H9 (cell line): ENCODE measurements at regions not wholly inside any gene's neighbourhood (a gene's known extent, or its start where the extent isn't known, plus 50 kb on each side); places are given as distances from the start of the nearest gene placed in this dataset.

ENCODE experiments used
- DNase-seq: peaks from one replicate; pipeline ENCODE4 v3.0.0-alpha.2; 2017
- H2AFZ ChIP-seq: one replicate; pipeline ENCODE4 v1.6.1; 2013; ENCODE audit warnings: mild to moderate bottlenecking, low read length, control low read depth, moderate library complexity
- H2AK5ac ChIP-seq: 2 replicates; pipeline ENCODE4 v1.6.1; 2013; ENCODE audit warnings: low read length, control low read depth, mixed read lengths; ENCODE audit not compliant: insufficient read length
- H2BK120ac ChIP-seq: one replicate; pipeline ENCODE4 v1.6.1; 2013; ENCODE audit warnings: low read depth, mild to moderate bottlenecking, low read length, control low read depth, inconsistent platforms; ENCODE audit not compliant: poor library complexity, severe bottlenecking
- H2BK12ac ChIP-seq: 2 replicates; pipeline ENCODE4 v1.6.1; 2013; ENCODE audit warnings: low read length, control low read depth, mixed read lengths, low read depth; ENCODE audit not compliant: insufficient read length
- H2BK15ac ChIP-seq: 2 replicates; pipeline ENCODE4 v1.6.1; 2013; ENCODE audit warnings: low read depth, low read length, control low read depth
- H2BK20ac ChIP-seq: one replicate; pipeline ENCODE4 v1.6.1; 2013; ENCODE audit warnings: low read depth, mild to moderate bottlenecking, low read length, control low read depth, inconsistent platforms; ENCODE audit not compliant: poor library complexity, severe bottlenecking
- H2BK5ac ChIP-seq: 2 replicates; pipeline ENCODE4 v1.6.1; 2013; ENCODE audit warnings: low read length, control low read depth, mixed read lengths; ENCODE audit not compliant: insufficient read length
- H3K14ac ChIP-seq: 2 replicates; pipeline ENCODE4 v1.6.1; 2013; ENCODE audit warnings: low read length, control low read depth; ENCODE audit not compliant: insufficient read depth
- H3K18ac ChIP-seq: 2 replicates; pipeline ENCODE4 v1.6.1; 2013; ENCODE audit warnings: low read depth, mild to moderate bottlenecking, mixed read lengths, low read length, control low read depth; ENCODE audit not compliant: insufficient read length
- H3K23ac ChIP-seq: 2 replicates; pipeline ENCODE4 v1.6.1; 2013; ENCODE audit warnings: low read length, control low read depth, mixed read lengths, low read depth; ENCODE audit not compliant: insufficient read length
- H3K23me2 ChIP-seq: 2 replicates; pipeline ENCODE4 v1.6.1; 2013; ENCODE audit warnings: low read depth, mild to moderate bottlenecking, mixed read lengths, low read length, control low read depth; ENCODE audit not compliant: insufficient read length, poor library complexity, severe bottlenecking
- H3K27ac ChIP-seq: 2 replicates; pipeline ENCODE4 v1.5.1; 2013; ENCODE audit warnings: low read length, control low read depth, mixed read lengths, low read depth; ENCODE audit not compliant: insufficient read length
- H3K27me3 ChIP-seq: 2 replicates; pipeline ENCODE4 v1.6.1; 2013; ENCODE audit warnings: low read length, control low read depth, inconsistent platforms; ENCODE audit not compliant: insufficient read depth
- H3K4ac ChIP-seq: 2 replicates; pipeline ENCODE4 v1.6.1; 2013; ENCODE audit warnings: low read depth, mild to moderate bottlenecking, control low read depth, inconsistent platforms, low read length, moderate library complexity
- H3K4me1 ChIP-seq: 2 replicates; pipeline ENCODE4 v1.6.1; 2013; ENCODE audit warnings: low read length, control low read depth, inconsistent platforms; ENCODE audit not compliant: insufficient read depth
- H3K4me2 ChIP-seq: 2 replicates; pipeline ENCODE4 v1.6.1; 2013; ENCODE audit warnings: low read length, control low read depth, mixed read lengths; ENCODE audit not compliant: insufficient read length, insufficient read depth
- H3K56ac ChIP-seq: 2 replicates; pipeline ENCODE4 v1.6.1; 2013; ENCODE audit warnings: low read depth, mild to moderate bottlenecking, mixed read lengths, low read length, control low read depth; ENCODE audit not compliant: insufficient read length
- H3K79me1 ChIP-seq: 2 replicates; pipeline ENCODE4 v1.6.1; 2013; ENCODE audit warnings: low read depth, mild to moderate bottlenecking, moderate library complexity, low read length, control low read depth, inconsistent platforms; ENCODE audit not compliant: insufficient read depth, poor library complexity, severe bottlenecking
- H3K79me2 ChIP-seq: 2 replicates; pipeline ENCODE4 v1.6.1; 2013; ENCODE audit warnings: low read length, control low read depth, inconsistent platforms; ENCODE audit not compliant: insufficient read depth
- H3K9ac ChIP-seq: 2 replicates; pipeline ENCODE4 v1.6.1; 2013; ENCODE audit warnings: low read length, control low read depth, mixed read lengths; ENCODE audit not compliant: insufficient read length; ENCODE audit errors: extremely low read depth
- H3K9me3 ChIP-seq: one replicate; pipeline ENCODE4 v1.6.1; 2013; ENCODE audit warnings: low read depth, low read length, inconsistent platforms; ENCODE audit not compliant: control insufficient read depth
- H3T11ph ChIP-seq: one replicate; pipeline ENCODE4 v1.6.1; 2013; ENCODE audit warnings: mild to moderate bottlenecking, low read length, control low read depth, inconsistent platforms
- H4K20me1 ChIP-seq: one replicate; pipeline ENCODE4 v1.6.1; 2013; ENCODE audit not compliant: control insufficient read depth, insufficient read length, insufficient read depth
- H4K5ac ChIP-seq: 2 replicates; pipeline ENCODE4 v1.6.1; 2013; ENCODE audit warnings: low read depth, mild to moderate bottlenecking, mixed read lengths, low read length, control low read depth; ENCODE audit not compliant: insufficient read length
- H4K8ac ChIP-seq: replicated peaks from 2 replicates; pipeline ENCODE4 v1.6.1; 2013; ENCODE audit warnings: low read length, control low read depth, mixed read lengths, low read depth; ENCODE audit not compliant: insufficient read length
- H4K91ac ChIP-seq: 2 replicates; pipeline ENCODE4 v1.6.1; 2013; ENCODE audit warnings: low read depth, mild to moderate bottlenecking, moderate library complexity, mixed read lengths, low read length, control low read depth; ENCODE audit not compliant: insufficient read length
- H3K27ac Mint-ChIP-seq, 3 experiments: 2 replicates in 2 of 3; 3 replicates in 1 of 3; pipeline ENCODE4 v1.8.0; 2020 to 2021; ENCODE audit warnings: mixed read lengths in 3 of 3, mild to moderate bottlenecking in 1 of 3, moderate library complexity in 1 of 3
- H3K27me3 Mint-ChIP-seq: 2 replicates; pipeline ENCODE4 v1.8.0; 2021; ENCODE audit warnings: low read depth, mild to moderate bottlenecking, moderate library complexity, mixed read lengths
- H3K36me3 Mint-ChIP-seq, 3 experiments: 2 replicates in 2 of 3; 3 replicates in 1 of 3; pipeline ENCODE4 v1.8.0; 2020 to 2021; ENCODE audit warnings: low read depth in 3 of 3, mixed read lengths in 3 of 3; ENCODE audit not compliant: insufficient read depth in 1 of 3
- H3K4me1 Mint-ChIP-seq, 2 experiments: 2 replicates each; pipeline ENCODE4 v1.8.0; 2020; ENCODE audit warnings: mixed read lengths in 2 of 2
- H3K4me3 Mint-ChIP-seq, 2 experiments: 2 replicates in 1 of 2; 3 replicates in 1 of 2; pipeline ENCODE4 v1.8.0; 2020 to 2021; ENCODE audit warnings: mild to moderate bottlenecking in 2 of 2, mixed read lengths in 2 of 2, moderate library complexity in 1 of 2
- H3K9me3 Mint-ChIP-seq, 2 experiments: 2 replicates in 1 of 2; 3 replicates in 1 of 2; pipeline ENCODE4 v1.8.0; 2020; ENCODE audit warnings: mild to moderate bottlenecking in 2 of 2, mixed read lengths in 2 of 2, moderate library complexity in 1 of 2
- CTCF ChIP-seq: fragments of 200-600 bp; sonication (generic); conservative IDR thresholded peaks from 3 replicates; pipeline ENCODE4 v1.8.0; 2021; ENCODE audit warnings: antibody characterized with exemption, mild to moderate bottlenecking
- WGBS: extraction: QIAGEN DNeasy Blood & Tissue Kit; methylation state at CpG from one replicate; pipeline ENCODE4 v1.1.7; 2013; ENCODE audit warnings: missing lambda C conversion rate, low lambda C conversion rate, mixed read lengths; ENCODE audit not compliant: insufficient read length; ENCODE audit errors: extremely low coverage; 5-methylcytosine and 5-hydroxymethylcytosine counted together

- Histone ChIP-seq H3K4me1 (no peaks in the 10 kb centered on the region), H3K27ac (no peak overlapping the region)
- H3K36me3 Mint-ChIP-seq, result no peaks in the 10 kb centered on the region
These were observed 63.4 kb upstream of the ARAP3 start for GRCh38 chr5:141745390-141745789.

More at GRCh38 chr5:141745390-141745789, 63.4 kb upstream of the ARAP3 start:
- no peak for DNase-seq
- Histone ChIP-seq H4K91ac (no peak overlapping the region), H2AK5ac (no peak overlapping the region), H3K18ac (no peak overlapping the region), H3K4me2 (no peak overlapping the region), H3K79me2 (no peaks in the 10 kb centered on the region), H4K5ac (no peak overlapping the region), H3K79me1 (no peaks in the 10 kb centered on the region), H3K27me3 (no peaks in the 10 kb centered on the region), H2BK15ac (no peak overlapping the region), H2AFZ (no peak overlapping the region), H2BK12ac (no peak overlapping the region), H3T11ph (no peak overlapping the region), H2BK120ac (no peak overlapping the region), H2BK5ac (no peak overlapping the region), H3K56ac (no peak overlapping the region), H3K23ac (no peak overlapping the region), H2BK20ac (no peak overlapping the region), H3K14ac (no peak overlapping the region), H4K8ac (no peak overlapping the region), H3K9ac (no peak overlapping the region), H3K9me3 (no peaks in the 10 kb centered on the region), H4K20me1 (no peaks in the 10 kb centered on the region), H3K4ac (no peak overlapping the region), H3K23me2 (no peaks in the 10 kb centered on the region)
- Mint-ChIP-seq H3K27ac (no peak overlapping the region; a peak in 1 of 7 replicates), H3K27me3 (peaks cover 29% of the 10 kb centered on the region), H3K9me3 (no peaks in the 10 kb centered on the region; a peak in 2 of 5 replicates), H3K4me3 (no peak overlapping the region), H3K4me1 (peaks cover 19 to 38% of the 10 kb centered on the region in 2 experiments)
- no CpG with 5 or more reads among the region's 3 CpGs for WGBS
- TF ChIP-seq CTCF, result no peak
